ENCODE measurements at regions not wholly inside any gene's neighbourhood (a gene's known extent, or its start where the extent isn't known, plus 50 kb on each side); places are given as distances from the start of the nearest gene placed in this dataset.

DNA sequence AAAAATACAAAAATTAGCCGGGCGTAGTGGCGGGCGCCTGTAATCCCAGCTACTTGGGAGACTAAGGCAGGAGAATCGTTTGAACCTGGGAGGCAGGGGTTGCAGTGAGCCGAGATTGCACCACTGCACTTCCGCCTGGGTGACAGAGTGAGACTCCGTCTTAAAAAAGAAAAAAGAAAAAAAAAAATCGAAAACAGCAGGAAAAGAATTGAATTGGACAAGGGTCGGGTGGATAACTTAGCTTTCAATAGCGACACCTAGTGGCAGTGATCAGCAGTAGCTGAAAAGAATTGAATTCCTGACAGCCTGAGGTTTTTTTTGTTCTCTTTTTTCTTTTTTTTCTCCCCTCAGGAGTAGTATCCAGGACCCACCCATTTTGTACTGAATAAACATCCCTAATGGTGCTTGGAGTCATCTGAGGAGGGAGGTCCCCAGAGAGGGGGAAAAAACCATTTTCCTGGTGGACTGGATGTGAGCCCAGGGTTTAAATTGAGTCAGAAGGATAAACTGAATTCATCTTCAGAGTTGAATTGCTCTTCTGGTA, 55.1 kb downstream of the CYCS start:
- TF ChIP-seq NFIC (IDR thresholded peaks at IDR 0.05), result no peak
- peak; percentile 90 for TF ChIP-seq RAD21 (IDR thresholded peaks at IDR 0.05; ENCODE audit: low read depth)
- TF ChIP-seq TAF1 (IDR thresholded peaks at IDR 0.05; ENCODE audit: low read depth), result no peak
- 0 out of 2 replicates have a peak, but pooled peaks have one; percentile 19 for TF ChIP-seq CEBPB (IDR thresholded peaks at IDR 0.05)
- TF ChIP-seq TEAD4 (IDR thresholded peaks at IDR 0.05), result 0 out of 2 replicates have a peak, but pooled peaks have one; percentile 29
- peak; percentile 51; the same call in 1 of the 2 replicates for TF ChIP-seq ZBTB7A (IDR thresholded peaks at IDR 0.05; ENCODE audit: low read depth)

GRCh38 chr7:25068502-25069213, 56.4 kb downstream of the CYCS start:
- TF ChIP-seq EP300 (IDR thresholded peaks at IDR 0.05; ENCODE audit: borderline replicate concordance) (no peak), YY1 (IDR thresholded peaks at IDR 0.05; ENCODE audit: low read depth) (no peak), TEAD4 (IDR thresholded peaks at IDR 0.05) (no peak), NFIC (IDR thresholded peaks at IDR 0.05) (no peak), TCF12 (IDR thresholded peaks at IDR 0.05; ENCODE audit: low read depth) (no peak), MAX (IDR thresholded peaks at IDR 0.05) (no peak), TAF1 (IDR thresholded peaks at IDR 0.05; ENCODE audit: low read depth) (no peak), FOXM1 (IDR thresholded peaks at IDR 0.05; ENCODE audit: borderline replicate concordance, low read depth) (no peak), EGR1 (IDR thresholded peaks at IDR 0.05) (no peak), CREB1 (IDR thresholded peaks at IDR 0.05; ENCODE audit: low read depth) (no peak), RAD21 (IDR thresholded peaks at IDR 0.05; ENCODE audit: low read depth) (no peak), CEBPB (IDR thresholded peaks at IDR 0.05) (no peak), ZBTB7A (IDR thresholded peaks at IDR 0.05; ENCODE audit: low read depth) (no peak)
- TF ChIP-seq, protein P1, sequence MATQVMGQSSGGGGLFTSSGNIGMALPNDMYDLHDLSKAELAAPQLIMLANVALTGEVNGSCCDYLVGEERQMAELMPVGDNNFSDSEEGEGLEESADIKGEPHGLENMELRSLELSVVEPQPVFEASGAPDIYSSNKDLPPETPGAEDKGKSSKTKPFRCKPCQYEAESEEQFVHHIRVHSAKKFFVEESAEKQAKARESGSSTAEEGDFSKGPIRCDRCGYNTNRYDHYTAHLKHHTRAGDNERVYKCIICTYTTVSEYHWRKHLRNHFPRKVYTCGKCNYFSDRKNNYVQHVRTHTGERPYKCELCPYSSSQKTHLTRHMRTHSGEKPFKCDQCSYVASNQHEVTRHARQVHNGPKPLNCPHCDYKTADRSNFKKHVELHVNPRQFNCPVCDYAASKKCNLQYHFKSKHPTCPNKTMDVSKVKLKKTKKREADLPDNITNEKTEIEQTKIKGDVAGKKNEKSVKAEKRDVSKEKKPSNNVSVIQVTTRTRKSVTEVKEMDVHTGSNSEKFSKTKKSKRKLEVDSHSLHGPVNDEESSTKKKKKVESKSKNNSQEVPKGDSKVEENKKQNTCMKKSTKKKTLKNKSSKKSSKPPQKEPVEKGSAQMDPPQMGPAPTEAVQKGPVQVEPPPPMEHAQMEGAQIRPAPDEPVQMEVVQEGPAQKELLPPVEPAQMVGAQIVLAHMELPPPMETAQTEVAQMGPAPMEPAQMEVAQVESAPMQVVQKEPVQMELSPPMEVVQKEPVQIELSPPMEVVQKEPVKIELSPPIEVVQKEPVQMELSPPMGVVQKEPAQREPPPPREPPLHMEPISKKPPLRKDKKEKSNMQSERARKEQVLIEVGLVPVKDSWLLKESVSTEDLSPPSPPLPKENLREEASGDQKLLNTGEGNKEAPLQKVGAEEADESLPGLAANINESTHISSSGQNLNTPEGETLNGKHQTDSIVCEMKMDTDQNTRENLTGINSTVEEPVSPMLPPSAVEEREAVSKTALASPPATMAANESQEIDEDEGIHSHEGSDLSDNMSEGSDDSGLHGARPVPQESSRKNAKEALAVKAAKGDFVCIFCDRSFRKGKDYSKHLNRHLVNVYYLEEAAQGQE (IDR thresholded peaks at IDR 0.05; ENCODE audit: low read depth), result no peak
- TF ChIP-seq, protein P2, sequence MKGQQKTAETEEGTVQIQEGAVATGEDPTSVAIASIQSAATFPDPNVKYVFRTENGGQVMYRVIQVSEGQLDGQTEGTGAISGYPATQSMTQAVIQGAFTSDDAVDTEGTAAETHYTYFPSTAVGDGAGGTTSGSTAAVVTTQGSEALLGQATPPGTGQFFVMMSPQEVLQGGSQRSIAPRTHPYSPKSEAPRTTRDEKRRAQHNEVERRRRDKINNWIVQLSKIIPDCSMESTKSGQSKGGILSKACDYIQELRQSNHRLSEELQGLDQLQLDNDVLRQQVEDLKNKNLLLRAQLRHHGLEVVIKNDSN (IDR thresholded peaks at IDR 0.05), result no peak

- TF ChIP-seq RAD21 (IDR thresholded peaks at IDR 0.05; ENCODE audit: low read depth) (no peak), EP300 (IDR thresholded peaks at IDR 0.05; ENCODE audit: borderline replicate concordance) (no peak), NFIC (IDR thresholded peaks at IDR 0.05) (no peak), MAX (IDR thresholded peaks at IDR 0.05) (no peak), ZBTB7A (IDR thresholded peaks at IDR 0.05; ENCODE audit: low read depth) (no peak), FOXM1 (IDR thresholded peaks at IDR 0.05; ENCODE audit: borderline replicate concordance, low read depth) (no peak), CREB1 (IDR thresholded peaks at IDR 0.05; ENCODE audit: low read depth) (no peak), TAF1 (IDR thresholded peaks at IDR 0.05; ENCODE audit: low read depth) (no peak), EGR1 (IDR thresholded peaks at IDR 0.05) (no peak), TEAD4 (IDR thresholded peaks at IDR 0.05) (no peak), YY1 (IDR thresholded peaks at IDR 0.05; ENCODE audit: low read depth) (no peak)
- TF ChIP-seq, protein P2 (IDR thresholded peaks at IDR 0.05), result no peak
Observed at GRCh38 chr7:25067726-25068501, 57.1 kb downstream of the CYCS start.

GRCh38 chr7:25066253-25066652, 58.8 kb downstream of the CYCS start:
- no peak for TF ChIP-seq ZBTB7A (IDR thresholded peaks at IDR 0.05; ENCODE audit: low read depth)
- TF ChIP-seq MAX (IDR thresholded peaks at IDR 0.05), result no peak

- TF ChIP-seq EP300 (IDR thresholded peaks at IDR 0.05; ENCODE audit: borderline replicate concordance), result no peak
- no peak for TF ChIP-seq YY1 (IDR thresholded peaks at IDR 0.05; ENCODE audit: low read depth)
- no peak for TF ChIP-seq ZBTB7A (IDR thresholded peaks at IDR 0.05; ENCODE audit: low read depth)
- TF ChIP-seq, protein P2 (IDR thresholded peaks at IDR 0.05), result no peak
- TF ChIP-seq CEBPB (IDR thresholded peaks at IDR 0.05), result no peak
- no peak for TF ChIP-seq TCF12 (IDR thresholded peaks at IDR 0.05; ENCODE audit: low read depth)
- no peak for TF ChIP-seq TEAD4 (IDR thresholded peaks at IDR 0.05)
- TF ChIP-seq EGR1 (IDR thresholded peaks at IDR 0.05), result no peak
- no peak for TF ChIP-seq TAF1 (IDR thresholded peaks at IDR 0.05; ENCODE audit: low read depth)
- TF ChIP-seq MAX (IDR thresholded peaks at IDR 0.05), result no peak
- no peak for TF ChIP-seq NFIC (IDR thresholded peaks at IDR 0.05)
- no peak for TF ChIP-seq FOXM1 (IDR thresholded peaks at IDR 0.05; ENCODE audit: borderline replicate concordance, low read depth)
- TF ChIP-seq, protein P1 (IDR thresholded peaks at IDR 0.05; ENCODE audit: low read depth), result no peak
Observed at GRCh38 chr7:25062380-25062779, 62.7 kb downstream of the CYCS start.
